MG63 (cell line): ENCODE measurements at regions not wholly inside any gene's neighbourhood (a gene's known extent, or its start where the extent isn't known, plus 50 kb on each side); places are given as distances from the start of the nearest gene placed in this dataset.
"Not testable (repeated sequence)": the region's sequence is repeated elsewhere in the genome, so short reads cannot be mapped to it uniquely, and the experiment has no call there.

Source experiments
- DNase-seq: peaks from one replicate; pipeline ENCODE4 v3.0.0-alpha.2; 2020
- H3K27me3 ChIP-seq: fragments of 250-450 bp; sonication (Bioruptor Pico); 2 replicates; pipeline ENCODE4 v1.5.1; 2020; ENCODE audit warnings: mild to moderate bottlenecking, moderate library complexity
- H3K36me3 ChIP-seq: fragments of 250-450 bp; sonication (Bioruptor Pico); 2 replicates; pipeline ENCODE4 v1.5.1; 2020; ENCODE audit warnings: mild to moderate bottlenecking, moderate library complexity
- H3K4me3 ChIP-seq: fragments of 250-450 bp; sonication (Bioruptor Pico); 2 replicates; pipeline ENCODE4 v1.5.1; 2020; ENCODE audit warnings: mild to moderate bottlenecking, moderate library complexity
- H3K9me3 ChIP-seq: fragments of 250-450 bp; sonication (Bioruptor Pico); 2 replicates; pipeline ENCODE4 v1.5.1; 2020; ENCODE audit warnings: mild to moderate bottlenecking, moderate library complexity

DNA sequence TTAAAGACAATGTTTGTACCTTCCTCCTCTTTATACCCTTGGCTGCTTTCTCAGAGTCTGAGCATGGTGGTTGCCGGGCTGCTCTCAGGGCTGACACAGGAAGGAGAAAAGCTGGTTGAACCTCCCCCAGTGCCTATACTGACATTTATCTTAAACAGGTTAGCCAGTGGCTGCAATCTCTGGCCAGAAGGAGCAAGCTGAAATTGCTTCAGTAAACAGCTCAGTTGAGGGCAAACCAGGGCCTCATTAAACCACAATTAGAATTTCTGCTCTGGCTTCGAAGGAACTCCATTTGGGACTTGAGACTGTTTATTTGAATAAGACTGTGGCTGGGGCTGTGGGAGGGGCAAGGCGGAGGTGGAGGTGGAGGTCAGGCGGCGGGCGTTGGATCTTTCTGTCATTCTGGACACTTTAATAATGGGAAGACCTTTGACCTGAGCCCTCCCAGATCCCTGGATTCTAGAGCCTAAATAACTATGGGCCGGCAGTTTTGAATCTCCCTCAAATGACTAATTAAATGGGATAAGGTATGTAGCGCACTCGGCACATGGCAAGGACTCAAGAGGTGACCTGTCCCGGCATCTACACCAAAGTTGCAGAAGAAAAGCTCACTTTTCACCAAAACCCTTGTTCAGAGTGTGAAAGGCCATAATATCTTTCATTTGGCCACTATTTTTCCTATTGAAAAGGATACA, 120.6 kb upstream of the MYCN start:
- no peak for DNase-seq
- H3K27me3 ChIP-seq, result no peaks in the 10 kb centered on the region
- no peak overlapping the region for H3K4me3 ChIP-seq
- H3K36me3 ChIP-seq, result no peaks in the 10 kb centered on the region
- H3K9me3 ChIP-seq, result no peaks in the 10 kb centered on the region

DNA sequence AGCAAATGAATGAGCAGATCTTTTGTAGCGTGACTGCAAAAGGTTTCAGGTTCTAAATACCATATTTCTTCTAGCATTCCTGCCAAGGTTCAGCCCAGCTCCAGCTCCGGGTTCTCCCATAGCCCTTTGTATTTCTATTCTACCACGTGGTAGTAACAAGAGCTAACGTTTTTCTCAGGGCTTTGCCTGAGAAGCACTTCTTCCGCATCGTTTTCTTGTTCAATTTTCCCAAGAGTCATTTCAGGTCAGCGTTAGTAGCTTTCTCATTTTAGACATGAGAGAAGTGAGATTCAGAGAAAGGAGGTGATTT, 120.1 kb upstream of the MYCN start:
- H3K4me3 ChIP-seq, result no peak overlapping the region
- no peaks in the 10 kb centered on the region for H3K36me3 ChIP-seq
- no peak for DNase-seq
- no peaks in the 10 kb centered on the region for H3K27me3 ChIP-seq
- H3K9me3 ChIP-seq, result no peaks in the 10 kb centered on the region

DNA sequence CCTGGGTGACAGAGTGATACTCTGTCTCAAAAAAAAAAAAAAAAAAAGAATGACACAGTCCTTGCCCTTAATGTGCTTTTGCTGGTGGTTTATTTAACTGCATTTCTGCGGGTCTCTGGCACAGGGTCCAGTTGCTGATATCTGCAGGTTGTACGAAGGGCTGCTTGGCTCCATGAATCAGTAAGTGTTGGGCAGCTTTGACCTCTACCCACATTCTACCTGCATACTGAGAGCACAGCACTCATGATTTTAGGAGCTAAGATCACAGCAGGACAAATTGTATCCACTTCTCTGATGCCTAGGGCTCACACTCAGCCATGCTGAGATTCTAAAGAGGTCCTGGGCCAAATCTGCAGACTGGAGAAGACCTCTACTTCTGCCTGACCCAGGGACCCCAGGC, 119.4 kb upstream of the MYCN start:
- H3K36me3 ChIP-seq, result no peaks in the 10 kb centered on the region
- DNase-seq, result no peak
- H3K9me3 ChIP-seq, result no peaks in the 10 kb centered on the region
- no peak overlapping the region for H3K4me3 ChIP-seq
- no peaks in the 10 kb centered on the region for H3K27me3 ChIP-seq

DNA sequence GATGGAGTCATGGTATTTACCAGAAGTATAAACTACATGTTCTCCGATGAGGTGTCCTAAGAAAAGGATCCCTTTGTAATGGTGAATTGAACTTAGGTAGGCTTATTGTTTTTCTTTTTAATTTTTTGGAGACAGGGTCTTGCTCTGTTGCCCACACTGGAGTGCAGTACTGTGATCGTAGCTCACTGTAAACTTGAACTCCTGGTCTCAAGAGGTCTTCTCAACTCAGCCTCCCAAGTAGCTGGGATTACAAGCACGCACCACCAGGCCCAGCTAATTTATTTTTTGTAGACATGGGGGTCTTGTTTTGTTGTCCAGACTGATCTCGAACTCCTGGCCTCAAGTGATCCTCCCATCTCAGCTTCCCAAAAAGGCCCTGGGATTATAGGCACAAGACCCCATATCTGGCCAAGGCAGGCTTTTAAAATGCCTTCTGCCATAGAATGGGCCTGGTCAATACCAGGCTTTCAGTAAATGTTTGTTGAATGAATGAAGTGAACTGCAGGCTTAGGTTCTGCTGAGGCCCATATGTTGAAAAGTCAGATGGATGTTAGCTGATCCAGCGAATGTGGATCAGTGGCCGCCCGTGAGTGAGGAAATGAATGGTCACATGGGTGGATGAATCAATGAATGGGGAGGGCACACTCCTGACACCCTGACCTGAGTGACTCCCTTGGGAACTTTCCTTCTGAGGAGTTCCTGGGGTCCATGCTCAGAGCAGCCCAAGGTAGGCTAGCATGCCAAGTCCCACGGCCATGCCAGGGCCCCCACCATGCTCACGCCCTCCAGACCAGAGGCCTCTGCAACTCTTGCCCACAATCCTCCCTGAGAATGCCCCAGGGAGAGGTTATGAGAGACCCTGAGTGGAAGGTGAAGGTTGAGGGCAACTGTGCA, 118.0 kb upstream of the MYCN start:
- no peak for DNase-seq
- H3K4me3 ChIP-seq, result no peak overlapping the region
- H3K27me3 ChIP-seq, result no peaks in the 10 kb centered on the region
- H3K36me3 ChIP-seq, result no peaks in the 10 kb centered on the region
- H3K9me3 ChIP-seq, result no peaks in the 10 kb centered on the region

DNA sequence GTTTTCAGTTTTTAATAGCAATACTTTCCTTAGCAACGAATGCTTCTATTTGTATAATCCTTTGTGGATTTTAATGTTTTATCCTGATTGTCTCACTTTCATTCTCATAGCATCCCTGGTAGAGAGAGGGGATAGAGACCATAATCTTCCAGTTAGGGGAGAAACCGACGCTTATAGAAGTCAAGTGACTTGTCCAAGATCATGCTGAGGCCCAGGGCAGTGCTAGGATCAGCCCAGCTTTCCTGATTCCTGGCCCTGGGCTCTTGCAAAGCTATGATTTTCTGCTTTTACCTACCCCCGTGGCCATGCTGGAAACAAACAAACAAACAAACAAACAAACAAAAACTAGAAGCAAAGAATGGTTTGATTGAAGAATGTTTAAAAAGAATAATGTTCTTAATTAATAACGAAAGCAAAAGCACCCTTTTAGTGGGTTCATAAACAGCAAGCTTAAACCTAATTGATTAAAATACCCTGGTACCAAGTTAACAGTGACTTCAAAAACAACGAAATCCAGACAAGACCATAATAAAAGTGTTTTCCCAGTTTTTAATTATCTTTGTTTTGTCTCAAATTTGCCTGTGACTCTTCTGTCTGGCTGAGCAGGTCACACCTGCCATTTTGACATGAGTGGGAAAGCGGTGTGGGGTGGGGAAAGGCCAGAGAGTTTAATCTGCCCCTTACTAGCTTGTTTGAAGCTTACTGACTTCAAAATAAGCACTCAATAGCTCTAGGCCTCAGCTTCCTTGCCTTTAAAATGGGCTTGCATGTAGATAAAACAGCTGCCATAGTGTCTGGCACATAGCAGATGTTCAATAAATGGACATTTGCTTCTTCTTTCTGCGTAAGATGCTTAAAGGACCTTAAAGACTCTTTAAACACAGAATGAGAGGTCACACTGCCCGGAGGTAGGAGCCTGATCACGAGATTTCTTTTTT, 116.6 kb upstream of the MYCN start:
- Histone ChIP-seq H3K27me3 (no peaks in the 10 kb centered on the region), H3K9me3 (no peaks in the 10 kb centered on the region), H3K36me3 (no peaks in the 10 kb centered on the region), H3K4me3 (no peak overlapping the region)
- no peak for DNase-seq

DNA sequence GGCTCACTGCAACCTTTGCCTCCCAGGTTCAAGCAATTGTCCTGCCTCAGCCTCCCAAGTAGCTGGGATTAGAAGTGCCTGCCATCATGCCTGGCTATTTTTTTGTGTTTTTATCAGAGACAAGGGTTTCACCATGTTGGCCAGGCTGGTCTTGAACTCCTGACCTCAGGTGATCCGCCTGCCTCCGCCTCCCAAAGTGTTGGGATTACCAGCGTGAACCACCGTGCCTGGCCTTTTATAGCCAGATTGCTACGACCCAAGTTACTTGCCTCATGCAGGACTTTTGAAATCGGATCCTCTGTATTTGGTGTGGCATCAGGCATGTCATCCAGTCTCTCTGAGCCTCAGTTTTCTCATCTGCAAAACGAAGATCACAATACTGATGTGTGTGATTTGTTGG, 115.9 kb upstream of the MYCN start:
- not testable (repeated sequence) for DNase-seq, H3K4me3 ChIP-seq, H3K27me3 ChIP-seq, H3K36me3 ChIP-seq, H3K9me3 ChIP-seq

DNA sequence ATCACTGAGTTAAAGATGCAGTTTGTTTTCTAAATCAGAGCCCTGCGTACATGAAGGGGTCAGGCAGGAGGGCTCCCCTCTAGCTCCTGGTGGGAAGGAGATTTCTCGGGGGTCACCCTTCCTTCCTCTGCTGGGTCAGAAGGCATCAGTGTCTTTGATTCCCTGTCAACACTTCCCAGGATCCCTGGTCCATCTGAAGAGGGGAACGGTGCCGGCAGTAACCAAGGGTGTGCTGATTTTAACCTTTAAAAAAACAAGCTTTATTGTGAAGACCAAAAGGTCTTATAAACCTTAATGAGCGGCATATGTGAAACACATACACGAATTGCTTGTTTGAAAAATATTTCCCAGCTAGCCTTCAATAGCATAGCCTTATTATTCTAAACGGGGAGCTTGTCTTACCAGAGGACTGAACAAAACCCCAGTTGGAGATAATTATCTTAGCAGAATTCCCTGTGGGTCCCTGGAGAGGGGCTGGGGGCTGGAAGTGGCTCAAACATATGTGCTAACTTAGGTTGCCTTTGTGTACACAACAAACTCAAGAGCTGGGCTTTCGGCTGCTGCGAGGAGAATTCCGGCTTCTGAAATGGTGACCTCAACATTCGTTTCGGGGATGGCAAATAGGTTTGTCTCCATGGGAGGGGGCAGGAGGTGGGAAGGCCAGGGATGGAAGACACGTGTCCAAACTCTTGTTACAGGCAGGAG, 114.9 kb upstream of the MYCN start:
- H3K9me3 ChIP-seq, result no peaks in the 10 kb centered on the region
- no peaks in the 10 kb centered on the region for H3K36me3 ChIP-seq
- H3K4me3 ChIP-seq, result no peak overlapping the region
- no peaks in the 10 kb centered on the region for H3K27me3 ChIP-seq
- DNase-seq, result no peak

DNA sequence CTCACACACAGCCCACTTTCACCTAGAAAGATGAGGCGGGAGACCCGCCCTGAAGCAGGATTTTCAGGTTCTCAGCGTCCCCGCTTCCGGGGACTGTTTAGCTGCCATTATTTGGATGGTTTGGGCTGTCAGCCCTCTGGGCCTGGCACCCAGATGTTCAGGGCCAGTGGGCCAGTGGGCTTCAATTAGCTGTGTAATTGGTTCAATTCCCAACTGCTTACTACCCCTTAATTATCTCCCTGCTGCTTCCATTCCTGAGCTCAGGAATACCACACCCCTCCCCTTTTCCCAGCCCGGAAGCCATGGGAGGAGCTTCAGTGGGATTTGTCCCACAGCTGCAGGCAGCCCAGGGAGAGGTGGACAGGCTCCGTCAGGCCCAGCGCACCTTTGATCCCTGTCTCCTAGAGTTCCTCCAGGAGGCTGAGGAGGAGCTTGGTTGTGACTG, 114.1 kb upstream of the MYCN start:
- DNase-seq, result no peak
- no peak overlapping the region for H3K4me3 ChIP-seq
- no peaks in the 10 kb centered on the region for H3K36me3 ChIP-seq
- no peaks in the 10 kb centered on the region for H3K27me3 ChIP-seq
- H3K9me3 ChIP-seq, result no peaks in the 10 kb centered on the region

DNA sequence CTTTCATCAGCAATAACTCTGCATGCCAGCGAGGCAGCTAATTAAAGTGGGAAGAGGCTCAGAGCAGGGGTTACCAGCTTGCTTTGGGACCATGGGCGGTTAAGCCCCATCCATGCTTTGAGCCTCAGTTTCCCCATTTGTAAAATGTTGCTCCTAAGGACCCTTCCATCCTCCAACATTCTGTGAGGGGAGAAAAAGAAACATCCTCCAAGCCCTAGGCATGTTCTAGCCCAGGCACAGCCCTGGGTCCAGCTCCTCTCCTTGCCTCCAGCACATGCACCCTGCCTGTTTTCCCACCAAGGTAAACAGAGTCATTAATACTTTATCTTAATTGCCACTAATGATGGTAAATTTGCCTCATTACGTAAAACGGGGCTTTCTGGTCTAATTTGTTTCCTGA, 113.3 kb upstream of the MYCN start:
- H3K36me3 ChIP-seq, result no peaks in the 10 kb centered on the region
- H3K9me3 ChIP-seq, result no peaks in the 10 kb centered on the region
- no peaks in the 10 kb centered on the region for H3K27me3 ChIP-seq
- H3K4me3 ChIP-seq, result no peak overlapping the region
- DNase-seq, result no peak

DNA sequence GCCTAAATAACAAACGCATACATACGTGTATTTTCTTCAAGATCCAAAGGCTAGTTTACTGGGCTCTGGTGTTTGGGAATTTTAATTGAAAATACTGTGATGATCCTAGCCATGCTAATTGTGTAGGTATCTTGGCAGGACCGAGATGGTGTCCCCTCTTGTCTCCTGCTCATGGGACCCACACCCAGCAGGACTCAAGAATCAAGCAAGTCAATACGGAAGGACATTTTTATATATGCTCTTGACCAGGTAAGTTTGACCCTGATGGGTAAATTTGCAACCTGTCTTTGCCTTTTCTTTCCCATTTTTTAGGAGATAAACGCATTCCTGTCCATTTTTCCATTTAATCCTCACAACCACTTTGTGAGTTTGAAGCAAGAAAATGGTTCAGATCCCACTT, 111.8 kb upstream of the MYCN start:
- no peak for DNase-seq
- Histone ChIP-seq H3K36me3 (no peaks in the 10 kb centered on the region), H3K27me3 (no peaks in the 10 kb centered on the region), H3K4me3 (no peak overlapping the region), H3K9me3 (no peaks in the 10 kb centered on the region)

DNA sequence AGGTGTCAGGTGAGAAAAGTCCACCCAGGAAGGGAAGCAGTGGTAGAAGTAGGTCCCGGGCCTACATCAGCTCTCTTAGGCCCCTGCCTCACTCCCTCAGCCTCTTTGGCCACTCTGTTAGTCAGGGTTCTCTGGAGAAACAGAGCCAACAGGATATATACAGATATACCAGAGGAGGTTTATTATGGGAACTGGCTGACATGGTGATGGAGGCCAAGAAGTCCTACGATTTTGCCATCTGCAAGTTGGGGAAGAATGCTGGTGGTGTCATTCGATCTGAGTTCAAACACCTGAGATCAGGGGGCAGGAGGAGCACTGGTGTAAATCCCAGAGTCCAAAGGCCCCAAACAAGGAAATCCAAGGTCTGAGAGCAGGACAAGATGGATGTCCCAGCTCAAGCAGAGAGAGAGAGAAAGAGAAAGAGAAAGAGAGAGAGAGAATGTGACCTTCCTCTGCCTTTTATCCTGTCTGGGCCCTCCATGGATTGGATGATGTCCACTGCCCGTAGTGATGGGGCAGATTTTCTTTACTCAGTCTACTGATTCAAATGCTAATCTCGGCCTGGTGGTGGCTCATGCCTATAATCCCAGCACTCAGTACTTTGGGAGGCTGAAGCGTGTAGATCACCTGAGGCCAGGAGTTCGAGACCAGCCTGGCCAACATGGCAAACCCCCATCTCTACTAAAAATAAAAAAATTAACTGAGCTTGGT, 111.1 kb upstream of the MYCN start:
- H3K36me3 ChIP-seq, result no peaks in the 10 kb centered on the region
- H3K27me3 ChIP-seq, result no peaks in the 10 kb centered on the region
- H3K4me3 ChIP-seq, result no peak overlapping the region
- H3K9me3 ChIP-seq, result no peaks in the 10 kb centered on the region
- DNase-seq, result no peak

DNA sequence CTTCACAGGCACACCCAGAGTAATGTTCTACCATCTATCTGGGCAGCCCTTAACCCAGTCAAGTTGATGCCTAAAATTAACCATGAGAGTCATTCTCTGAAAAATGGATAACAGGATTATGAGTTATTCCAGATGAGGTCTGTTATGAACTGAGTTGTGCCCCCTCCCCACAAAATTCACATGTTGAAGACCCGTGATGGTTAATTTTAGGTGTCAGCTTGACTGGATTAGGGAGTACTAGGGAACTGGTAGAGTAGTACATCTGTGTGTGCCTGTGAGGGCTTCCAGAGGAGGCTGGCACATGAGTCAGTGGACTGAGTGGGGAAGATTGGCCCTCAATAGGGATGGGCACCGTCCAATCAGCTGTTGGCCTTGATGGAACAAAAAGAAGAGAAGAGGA, 110.4 kb upstream of the MYCN start:
- H3K36me3 ChIP-seq, result no peaks in the 10 kb centered on the region
- no peak for DNase-seq
- H3K9me3 ChIP-seq, result no peaks in the 10 kb centered on the region
- no peaks in the 10 kb centered on the region for H3K27me3 ChIP-seq
- no peak overlapping the region for H3K4me3 ChIP-seq

DNA sequence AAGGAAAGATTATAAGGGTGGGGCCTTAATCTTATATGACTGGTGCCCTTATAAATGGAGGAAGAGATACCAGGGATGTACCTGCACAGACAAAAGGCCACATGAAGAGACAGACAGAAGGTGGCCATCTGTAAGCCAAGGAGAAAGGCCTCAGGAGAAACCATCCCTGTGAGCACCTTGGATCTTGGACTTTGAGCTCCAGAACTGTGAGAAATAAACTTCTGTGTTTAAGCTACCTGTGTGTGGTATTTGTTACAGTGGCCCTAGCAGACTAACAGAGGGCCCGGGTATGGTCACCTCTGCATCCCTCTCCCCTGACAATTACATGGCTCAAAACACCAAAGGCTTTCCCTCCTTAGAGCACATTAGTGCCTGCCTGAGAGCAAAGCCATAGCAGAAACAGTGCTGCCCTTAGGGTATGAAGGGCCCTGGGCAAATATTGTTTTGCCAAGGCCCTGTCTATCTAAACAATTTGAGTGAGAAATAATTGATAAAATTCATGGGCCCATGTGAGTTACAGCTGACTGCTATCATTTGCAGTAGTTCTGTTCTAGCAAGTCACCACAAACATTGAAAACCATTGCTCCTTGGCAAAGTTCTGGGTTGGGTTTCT, 109.3 kb upstream of the MYCN start:
- DNase-seq, result no peak
- Histone ChIP-seq H3K9me3 (no peaks in the 10 kb centered on the region), H3K27me3 (no peaks in the 10 kb centered on the region), H3K4me3 (no peak overlapping the region), H3K36me3 (no peaks in the 10 kb centered on the region)

DNA sequence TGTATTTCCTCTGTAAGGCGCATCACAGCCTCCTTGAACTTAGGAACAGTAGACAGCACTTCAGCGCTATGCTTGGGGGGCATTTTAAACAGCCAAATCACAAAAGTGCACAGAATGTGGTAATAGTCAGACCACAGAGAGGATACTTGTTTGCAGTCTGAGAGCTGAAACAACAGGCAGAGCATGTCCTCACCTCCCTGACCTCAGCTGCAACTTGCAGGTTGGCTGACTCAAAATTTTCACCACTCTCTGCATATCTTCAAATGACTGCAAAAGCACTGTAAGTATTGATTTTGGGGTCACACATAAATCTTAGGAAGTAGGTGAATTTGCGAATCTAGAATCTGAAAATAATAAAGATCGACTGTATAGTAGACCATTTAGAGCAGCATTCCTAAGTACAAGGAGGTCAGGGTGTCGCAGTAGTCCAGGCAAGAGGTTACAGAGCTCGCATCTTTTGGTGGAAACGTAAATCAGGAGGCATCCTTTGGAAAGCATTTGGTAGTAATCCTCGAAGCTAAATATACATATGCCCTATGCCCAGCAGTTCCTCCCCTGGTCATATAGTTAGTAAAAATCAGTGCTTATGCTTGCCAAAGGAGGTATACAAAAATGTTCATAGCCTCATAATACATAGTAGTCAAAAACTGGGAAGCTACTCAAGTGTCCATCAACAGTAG, 108.2 kb upstream of the MYCN start:
- no peaks in the 10 kb centered on the region for H3K36me3 ChIP-seq
- H3K4me3 ChIP-seq, result no peak overlapping the region
- H3K27me3 ChIP-seq, result no peaks in the 10 kb centered on the region
- no peak for DNase-seq
- H3K9me3 ChIP-seq, result no peaks in the 10 kb centered on the region
